WTC11 (cell line): ENCODE measurements at regions not wholly inside any gene's neighbourhood (a gene's known extent, or its start where the extent isn't known, plus 50 kb on each side); places are given as distances from the start of the nearest gene placed in this dataset.

Experiments
- ATAC-seq: fragments of 200-7000 bp; cut with Tn5 transposase; 2 replicates; pipeline ENCODE4 v1.10.0; 2021; ENCODE audit warnings: mild to moderate bottlenecking, moderate library complexity
- CTCF ChIA-PET: fragments of 300-600 bp; sonication (Branson Sonifier 250); formaldehyde crosslinking; loops from one replicate; lab custom pipeline; 2021; ENCODE audit warnings: antibody characterized with exemption; lab: Charles Lee
- POLR2A ChIA-PET: fragments of 350-600 bp; sonication (Branson Sonifier 250); formaldehyde crosslinking; loops from one replicate; lab custom pipeline; 2021; ENCODE audit warnings: antibody characterized with exemption; lab: Charles Lee
- DNase-seq: peaks from one replicate; pipeline ENCODE4 v3.0.0; 2021; ENCODE audit warnings: low spot score
- H3K27ac Mint-ChIP-seq: 2 replicates; pipeline ENCODE4 v1.8.0; 2021; ENCODE audit warnings: mixed read lengths
- H3K27me3 Mint-ChIP-seq: 2 replicates; pipeline ENCODE4 v1.8.0; 2021; ENCODE audit warnings: low read depth, mild to moderate bottlenecking, moderate library complexity, mixed read lengths
- H3K36me3 Mint-ChIP-seq: 2 replicates; pipeline ENCODE4 v1.8.0; 2021; ENCODE audit warnings: mixed read lengths
- H3K4me1 Mint-ChIP-seq: 2 replicates; pipeline ENCODE4 v1.8.0; 2022; ENCODE audit warnings: mixed read lengths
- H3K4me3 Mint-ChIP-seq: 2 replicates; pipeline ENCODE4 v1.8.0; 2021; ENCODE audit warnings: mild to moderate bottlenecking, moderate library complexity, mixed read lengths
- H3K9me3 Mint-ChIP-seq: 2 replicates; pipeline ENCODE4 v1.8.0; 2021; ENCODE audit warnings: mixed read lengths
- ATF1 ChIP-seq: sonication (generic); formaldehyde crosslinking; IDR thresholded peaks from 2 replicates; pipeline ENCODE4 v1.8.1; 2023; ENCODE audit warnings: mild to moderate bottlenecking, moderate library complexity, missing genetic modification reagents
- EMX1 ChIP-seq: fragments of 250-450 bp; sonication (Bioruptor Pico); IDR thresholded peaks from 2 replicates; pipeline ENCODE4 v1.8.0; 2021; ENCODE audit warnings: mild to moderate bottlenecking
- ETV6 ChIP-seq: sonication (generic); formaldehyde crosslinking; IDR thresholded peaks from 2 replicates; pipeline ENCODE4 v1.8.1; 2022; ENCODE audit warnings: mild to moderate bottlenecking, missing genetic modification reagents
- FOXK1 ChIP-seq: sonication (generic); formaldehyde crosslinking; IDR thresholded peaks from 2 replicates; pipeline ENCODE4 v1.8.0; 2022; ENCODE audit warnings: mild to moderate bottlenecking, moderate library complexity, missing genetic modification reagents
- JAZF1 ChIP-seq: fragments of 250-450 bp; sonication (Bioruptor Pico); IDR thresholded peaks from 2 replicates; pipeline ENCODE4 v1.9.0; 2021; ENCODE audit warnings: moderate library complexity, mild to moderate bottlenecking, inconsistent platforms
- MLX ChIP-seq: sonication (generic); formaldehyde crosslinking; IDR thresholded peaks from 2 replicates; pipeline ENCODE4 v1.8.1; 2023; ENCODE audit warnings: mild to moderate bottlenecking, missing genetic modification reagents, moderate library complexity
- MXD4 ChIP-seq: fragments of 250-450 bp; sonication (Bioruptor Pico); IDR thresholded peaks from 2 replicates; pipeline ENCODE4 v1.8.0; 2021; ENCODE audit warnings: mild to moderate bottlenecking, moderate library complexity, borderline replicate concordance
- MYBL2 ChIP-seq: sonication (generic); formaldehyde crosslinking; IDR thresholded peaks from 2 replicates; pipeline ENCODE4 v1.8.1; 2023; ENCODE audit warnings: mild to moderate bottlenecking, moderate library complexity, missing genetic modification reagents
- TCF7 ChIP-seq: sonication (generic); formaldehyde crosslinking; IDR thresholded peaks from 2 replicates; pipeline ENCODE4 v1.8.0; 2022; ENCODE audit warnings: mild to moderate bottlenecking, low read depth, missing genetic modification reagents, moderate library complexity
- TP53 ChIP-seq: sonication (generic); formaldehyde crosslinking; IDR thresholded peaks from 2 replicates; pipeline ENCODE4 v1.8.1; 2023; ENCODE audit warnings: mild to moderate bottlenecking, missing genetic modification reagents
- USF2 ChIP-seq: sonication (generic); formaldehyde crosslinking; IDR thresholded peaks from 2 replicates; pipeline ENCODE4 v1.8.1; 2023; ENCODE audit warnings: mild to moderate bottlenecking, missing genetic modification reagents, moderate library complexity
- ZNF121 ChIP-seq: sonication (generic); formaldehyde crosslinking; IDR thresholded peaks from 2 replicates; pipeline ENCODE4 v1.8.0; 2023; ENCODE audit warnings: missing genetic modification reagents
- ZNF423 ChIP-seq: fragments of 250-450 bp; sonication (Bioruptor Pico); IDR thresholded peaks from 2 replicates; pipeline ENCODE4 v2.1.2; 2022; ENCODE audit warnings: mild to moderate bottlenecking, moderate library complexity
- TF ChIP-seq, protein P1 (sequence below): fragments of 250-450 bp; sonication (Bioruptor Pico); IDR thresholded peaks from 2 replicates; pipeline ENCODE4 v1.8.0; 2021; ENCODE audit warnings: mild to moderate bottlenecking
- TF ChIP-seq, protein P2 (sequence below): sonication (generic); formaldehyde crosslinking; IDR thresholded peaks from 2 replicates; pipeline ENCODE4 v1.8.0; 2022; ENCODE audit warnings: mild to moderate bottlenecking, missing genetic modification reagents
- TF ChIP-seq, protein P3 (sequence below): fragments of 250-450 bp; sonication (Bioruptor Pico); IDR thresholded peaks from 2 replicates; pipeline ENCODE4 v2.1.2; 2022; ENCODE audit warnings: mild to moderate bottlenecking, moderate library complexity
- TF ChIP-seq, protein P4 (sequence below): sonication (generic); formaldehyde crosslinking; IDR thresholded peaks from 2 replicates; pipeline ENCODE4 v1.8.1; 2023; ENCODE audit warnings: mild to moderate bottlenecking, missing genetic modification reagents

GRCh38 chr5:40273936-40274335 is 405.8 kb upstream of the PTGER4 start:
- Mint-ChIP-seq H3K27me3 (no peaks in the 10 kb centered on the region), H3K36me3 (no peaks in the 10 kb centered on the region), H3K4me1 (peaks cover 8% of the 10 kb centered on the region), H3K4me3 (no peak overlapping the region), H3K9me3 (peaks cover 3% of the 10 kb centered on the region; the same call in 1 of the 2 replicates), H3K27ac (no peak overlapping the region)
- TF ChIP-seq EMX1 (CRISPR knock-in tag) (no peak), ETV6 (CRISPR knock-in tag) (no peak), ZNF423 (CRISPR knock-in tag) (no peak), TCF7 (CRISPR knock-in tag) (no peak), TP53 (no peak), MLX (CRISPR knock-in tag) (no peak), MXD4 (CRISPR knock-in tag) (no peak)
- TF ChIP-seq, protein P1, sequence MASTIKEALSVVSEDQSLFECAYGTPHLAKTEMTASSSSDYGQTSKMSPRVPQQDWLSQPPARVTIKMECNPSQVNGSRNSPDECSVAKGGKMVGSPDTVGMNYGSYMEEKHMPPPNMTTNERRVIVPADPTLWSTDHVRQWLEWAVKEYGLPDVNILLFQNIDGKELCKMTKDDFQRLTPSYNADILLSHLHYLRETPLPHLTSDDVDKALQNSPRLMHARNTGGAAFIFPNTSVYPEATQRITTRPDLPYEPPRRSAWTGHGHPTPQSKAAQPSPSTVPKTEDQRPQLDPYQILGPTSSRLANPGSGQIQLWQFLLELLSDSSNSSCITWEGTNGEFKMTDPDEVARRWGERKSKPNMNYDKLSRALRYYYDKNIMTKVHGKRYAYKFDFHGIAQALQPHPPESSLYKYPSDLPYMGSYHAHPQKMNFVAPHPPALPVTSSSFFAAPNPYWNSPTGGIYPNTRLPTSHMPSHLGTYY (CRISPR knock-in tag): no peak
- TF ChIP-seq, protein P2, sequence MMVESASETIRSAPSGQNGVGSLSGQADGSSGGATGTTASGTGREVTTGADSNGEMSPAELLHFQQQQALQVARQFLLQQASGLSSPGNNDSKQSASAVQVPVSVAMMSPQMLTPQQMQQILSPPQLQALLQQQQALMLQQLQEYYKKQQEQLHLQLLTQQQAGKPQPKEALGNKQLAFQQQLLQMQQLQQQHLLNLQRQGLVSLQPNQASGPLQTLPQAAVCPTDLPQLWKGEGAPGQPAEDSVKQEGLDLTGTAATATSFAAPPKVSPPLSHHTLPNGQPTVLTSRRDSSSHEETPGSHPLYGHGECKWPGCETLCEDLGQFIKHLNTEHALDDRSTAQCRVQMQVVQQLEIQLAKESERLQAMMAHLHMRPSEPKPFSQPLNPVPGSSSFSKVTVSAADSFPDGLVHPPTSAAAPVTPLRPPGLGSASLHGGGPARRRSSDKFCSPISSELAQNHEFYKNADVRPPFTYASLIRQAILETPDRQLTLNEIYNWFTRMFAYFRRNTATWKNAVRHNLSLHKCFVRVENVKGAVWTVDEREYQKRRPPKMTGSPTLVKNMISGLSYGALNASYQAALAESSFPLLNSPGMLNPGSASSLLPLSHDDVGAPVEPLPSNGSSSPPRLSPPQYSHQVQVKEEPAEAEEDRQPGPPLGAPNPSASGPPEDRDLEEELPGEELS (CRISPR knock-in tag): no peak
- TF ChIP-seq, protein P3, sequence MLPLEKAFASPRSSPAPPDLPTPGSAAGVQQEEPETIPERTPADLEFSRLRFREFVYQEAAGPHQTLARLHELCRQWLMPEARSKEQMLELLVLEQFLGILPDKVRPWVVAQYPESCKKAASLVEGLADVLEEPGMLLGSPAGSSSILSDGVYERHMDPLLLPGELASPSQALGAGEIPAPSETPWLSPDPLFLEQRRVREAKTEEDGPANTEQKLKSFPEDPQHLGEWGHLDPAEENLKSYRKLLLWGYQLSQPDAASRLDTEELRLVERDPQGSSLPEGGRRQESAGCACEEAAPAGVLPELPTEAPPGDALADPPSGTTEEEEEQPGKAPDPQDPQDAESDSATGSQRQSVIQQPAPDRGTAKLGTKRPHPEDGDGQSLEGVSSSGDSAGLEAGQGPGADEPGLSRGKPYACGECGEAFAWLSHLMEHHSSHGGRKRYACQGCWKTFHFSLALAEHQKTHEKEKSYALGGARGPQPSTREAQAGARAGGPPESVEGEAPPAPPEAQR: no peak
- no peak for ATAC-seq
- DNase-seq: no peak
- ChIA-PET POLR2A (no interaction called here), CTCF (no interaction called here)

DNA sequence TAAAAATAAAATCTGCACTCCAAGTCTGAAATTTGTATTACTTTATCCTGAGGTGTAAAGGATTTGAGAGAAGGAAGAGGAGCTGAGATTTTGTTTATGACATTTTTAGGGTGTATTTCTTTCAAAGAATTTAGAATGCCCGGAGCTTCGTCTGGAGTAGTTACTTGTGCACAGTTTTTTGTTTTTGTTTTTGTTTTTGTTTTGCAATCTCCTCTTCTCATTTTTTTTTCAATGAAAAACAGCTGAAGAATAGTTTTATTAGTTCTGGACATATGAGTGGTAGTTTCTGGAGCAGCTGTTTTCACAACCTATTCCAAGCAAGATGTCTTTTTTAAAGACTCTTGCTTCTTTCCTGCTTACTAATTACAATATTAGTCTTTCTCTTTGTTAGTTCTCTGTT is 408.2 kb upstream of the PTGER4 start:
- CTCF ChIA-PET: no interaction called here
- H3K27ac Mint-ChIP-seq: no peak overlapping the region
- H3K4me3 Mint-ChIP-seq: no peak overlapping the region
- POLR2A ChIA-PET: no interaction called here
- H3K4me1 Mint-ChIP-seq: peaks cover 8% of the 10 kb centered on the region
- no peaks in the 10 kb centered on the region for H3K36me3 Mint-ChIP-seq
- no peaks in the 10 kb centered on the region for H3K27me3 Mint-ChIP-seq
- DNase-seq (no peak), ATAC-seq (no peak)
- peaks cover 3% of the 10 kb centered on the region; the same call in 1 of the 2 replicates for H3K9me3 Mint-ChIP-seq
- TF ChIP-seq JAZF1 (CRISPR knock-in tag): no peak
- TF ChIP-seq, protein P3: no peak
- TF ChIP-seq, all 79 proteins: peak for 0

DNA sequence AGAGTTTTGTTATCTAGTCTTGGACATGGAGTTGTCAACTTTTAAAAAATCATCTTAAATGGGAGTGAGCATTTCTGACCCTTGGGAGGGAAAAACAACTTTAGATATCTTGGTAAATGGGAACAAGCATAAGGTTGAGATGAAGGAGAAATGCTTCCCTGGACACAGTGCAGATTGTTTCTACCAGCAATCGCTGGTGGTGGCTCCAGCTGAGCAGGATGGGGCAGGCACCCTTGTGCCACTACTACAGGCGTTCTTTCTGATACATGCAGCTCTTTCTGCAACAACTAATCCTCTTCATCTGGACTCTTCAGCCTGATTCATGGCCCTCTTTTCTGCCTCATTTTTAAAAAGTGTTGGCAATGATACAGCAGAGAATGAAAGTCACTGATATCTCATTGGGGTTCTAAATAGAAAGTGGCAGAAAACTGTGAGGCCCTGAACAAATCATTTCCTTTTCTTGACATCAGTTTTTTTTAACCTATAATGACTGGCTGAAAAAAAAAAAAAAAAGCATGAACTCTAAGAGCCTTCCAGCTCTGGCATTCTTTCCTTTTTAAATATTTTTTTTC is 409.4 kb upstream of the PTGER4 start:
- DNase-seq: no peak
- no peak for TF ChIP-seq FOXK1 (CRISPR knock-in tag)
- TF ChIP-seq, protein P2 (CRISPR knock-in tag): no peak
- TF ChIP-seq USF2: no peak
- no peak for TF ChIP-seq ATF1
- no peak for TF ChIP-seq MLX (CRISPR knock-in tag)
- no peak for TF ChIP-seq MYBL2 (CRISPR knock-in tag)
- no peak for TF ChIP-seq ZNF121
- TF ChIP-seq, protein P4, sequence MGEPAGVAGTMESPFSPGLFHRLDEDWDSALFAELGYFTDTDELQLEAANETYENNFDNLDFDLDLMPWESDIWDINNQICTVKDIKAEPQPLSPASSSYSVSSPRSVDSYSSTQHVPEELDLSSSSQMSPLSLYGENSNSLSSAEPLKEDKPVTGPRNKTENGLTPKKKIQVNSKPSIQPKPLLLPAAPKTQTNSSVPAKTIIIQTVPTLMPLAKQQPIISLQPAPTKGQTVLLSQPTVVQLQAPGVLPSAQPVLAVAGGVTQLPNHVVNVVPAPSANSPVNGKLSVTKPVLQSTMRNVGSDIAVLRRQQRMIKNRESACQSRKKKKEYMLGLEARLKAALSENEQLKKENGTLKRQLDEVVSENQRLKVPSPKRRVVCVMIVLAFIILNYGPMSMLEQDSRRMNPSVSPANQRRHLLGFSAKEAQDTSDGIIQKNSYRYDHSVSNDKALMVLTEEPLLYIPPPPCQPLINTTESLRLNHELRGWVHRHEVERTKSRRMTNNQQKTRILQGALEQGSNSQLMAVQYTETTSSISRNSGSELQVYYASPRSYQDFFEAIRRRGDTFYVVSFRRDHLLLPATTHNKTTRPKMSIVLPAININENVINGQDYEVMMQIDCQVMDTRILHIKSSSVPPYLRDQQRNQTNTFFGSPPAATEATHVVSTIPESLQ (CRISPR knock-in tag): no peak

More for the DNA sequence above, 409.4 kb upstream of the PTGER4 start:
- Mint-ChIP-seq H3K4me3 (no peak overlapping the region), H3K4me1 (peaks cover 8% of the 10 kb centered on the region), H3K27me3 (no peaks in the 10 kb centered on the region), H3K27ac (no peak overlapping the region), H3K36me3 (no peaks in the 10 kb centered on the region), H3K9me3 (peaks cover 3% of the 10 kb centered on the region; the same call in 1 of the 2 replicates)
- ChIA-PET POLR2A (no interaction called here), CTCF (interaction anchor here (0.5 kb wide), 1 partner anchor 48 kb away, joined by 5 read pairs; no protein-coding TSS in a partner anchor)
- no peak for ATAC-seq
